AG04450 (cell line): ENCODE measurements at regions not wholly inside any gene's neighbourhood (a gene's known extent, or its start where the extent isn't known, plus 50 kb on each side); places are given as distances from the start of the nearest gene placed in this dataset.

Experiments used
- CTCF ChIA-PET: fragments of 300-600, 350-600 bp; formaldehyde crosslinking; extraction: SDS; loops from one replicate; lab custom pipeline; 2022; ENCODE audit warnings: antibody characterized with exemption, inconsistent platforms; lab: Charles Lee
- POLR2A ChIA-PET: fragments of 350-600 bp; formaldehyde crosslinking; extraction: SDS; loops from one replicate; lab custom pipeline; 2021; ENCODE audit warnings: antibody characterized with exemption, inconsistent platforms; lab: Yijun Ruan, JAX
- DNase-seq: peaks from one replicate; pipeline ENCODE4 v3.0.0-alpha.2; 2011; ENCODE audit warnings: low read depth, low spot score
- H3K27ac ChIP-seq: one replicate; pipeline ENCODE4 v1.5.1; 2012; ENCODE audit warnings: low read depth, low read length, control low read depth
- H3K27me3 ChIP-seq: one replicate; pipeline ENCODE4 v1.6.0; 2012; ENCODE audit warnings: low read length; ENCODE audit not compliant: control insufficient read depth, insufficient read depth
- H3K4me3 ChIP-seq: 2 replicates; pipeline ENCODE4 v1.5.1; 2011; ENCODE audit warnings: mild to moderate bottlenecking, low read depth, low read length, control low read depth
- H3K9me3 ChIP-seq: 2 replicates; pipeline ENCODE4 v1.5.1; 2012; ENCODE audit warnings: low read length; ENCODE audit not compliant: control insufficient read depth, insufficient read depth
- TF ChIP-seq, protein P1 (sequence below): IDR thresholded peaks from 2 replicates; pipeline ENCODE4 v1.5.1; 2011; ENCODE audit warnings: low read depth, low read length, control low read depth, inconsistent platforms

DNA sequence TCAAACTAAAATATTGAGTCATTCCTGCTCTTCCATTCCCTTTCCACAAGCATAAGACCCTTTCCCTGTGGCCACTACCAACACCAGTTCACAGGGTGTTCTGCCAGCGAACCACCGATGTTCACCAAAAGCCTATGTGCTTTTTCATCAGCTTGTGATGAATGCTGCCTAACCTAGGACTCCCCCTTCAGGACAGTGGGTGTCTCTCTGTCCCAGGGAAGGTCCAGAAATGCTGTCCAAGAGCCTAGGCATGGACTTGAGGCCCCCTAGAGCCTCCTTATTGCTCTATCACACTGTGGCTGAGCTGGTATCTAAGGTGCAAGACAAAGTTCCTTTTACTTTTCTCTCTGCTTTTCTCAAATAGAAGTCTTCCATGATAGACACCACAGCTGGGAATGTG, 1015.6 kb downstream of the PCDH19 start:
- H3K4me3 ChIP-seq: no peak overlapping the region
- TF ChIP-seq, protein P1, sequence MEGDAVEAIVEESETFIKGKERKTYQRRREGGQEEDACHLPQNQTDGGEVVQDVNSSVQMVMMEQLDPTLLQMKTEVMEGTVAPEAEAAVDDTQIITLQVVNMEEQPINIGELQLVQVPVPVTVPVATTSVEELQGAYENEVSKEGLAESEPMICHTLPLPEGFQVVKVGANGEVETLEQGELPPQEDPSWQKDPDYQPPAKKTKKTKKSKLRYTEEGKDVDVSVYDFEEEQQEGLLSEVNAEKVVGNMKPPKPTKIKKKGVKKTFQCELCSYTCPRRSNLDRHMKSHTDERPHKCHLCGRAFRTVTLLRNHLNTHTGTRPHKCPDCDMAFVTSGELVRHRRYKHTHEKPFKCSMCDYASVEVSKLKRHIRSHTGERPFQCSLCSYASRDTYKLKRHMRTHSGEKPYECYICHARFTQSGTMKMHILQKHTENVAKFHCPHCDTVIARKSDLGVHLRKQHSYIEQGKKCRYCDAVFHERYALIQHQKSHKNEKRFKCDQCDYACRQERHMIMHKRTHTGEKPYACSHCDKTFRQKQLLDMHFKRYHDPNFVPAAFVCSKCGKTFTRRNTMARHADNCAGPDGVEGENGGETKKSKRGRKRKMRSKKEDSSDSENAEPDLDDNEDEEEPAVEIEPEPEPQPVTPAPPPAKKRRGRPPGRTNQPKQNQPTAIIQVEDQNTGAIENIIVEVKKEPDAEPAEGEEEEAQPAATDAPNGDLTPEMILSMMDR: no peak
- H3K27ac ChIP-seq: no peak overlapping the region
- H3K27me3 ChIP-seq: no peaks in the 10 kb centered on the region
- DNase-seq: no peak
- ChIA-PET POLR2A (no interaction called here), CTCF (no interaction called here)
- H3K9me3 ChIP-seq: peaks cover 3% of the 10 kb centered on the region; the same call in 1 of the 2 replicates

DNA sequence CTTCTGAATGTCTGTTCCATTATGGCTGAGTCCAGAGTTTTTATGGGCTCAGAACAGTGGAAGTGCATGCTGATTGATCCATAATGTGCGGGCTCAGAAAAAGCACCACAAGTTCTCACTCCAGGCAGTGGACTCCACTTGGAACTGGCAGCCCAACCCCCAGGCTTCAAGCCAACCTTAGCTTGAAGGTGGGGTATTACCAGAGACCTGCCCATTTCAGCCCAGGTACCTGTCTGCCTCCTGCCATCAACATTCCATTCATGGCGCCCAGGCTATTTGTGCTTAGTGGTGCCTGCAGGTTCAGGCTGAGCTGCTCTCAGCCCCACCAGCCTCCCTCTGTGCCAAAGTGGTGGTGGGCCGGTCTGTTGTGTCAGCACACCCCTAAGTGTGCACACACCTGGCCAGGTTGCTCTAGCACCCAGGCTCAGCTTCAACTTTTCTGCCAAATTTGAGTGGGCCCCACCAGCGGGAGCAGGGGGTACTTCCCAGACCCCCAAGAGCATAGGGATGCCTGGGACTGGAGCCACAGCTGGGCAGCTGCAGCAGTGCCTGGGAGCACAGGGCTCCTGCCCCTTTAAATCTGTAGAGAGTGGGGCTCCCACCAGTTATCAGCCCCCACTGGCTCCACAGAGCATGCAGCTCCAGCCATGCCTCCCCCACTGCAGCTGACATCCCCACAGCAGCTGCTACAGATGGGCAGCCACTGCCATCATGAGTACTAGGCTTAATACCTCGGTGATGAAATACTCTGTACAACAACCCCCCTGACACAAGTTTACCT, 1025.3 kb downstream of the PCDH19 start:
- DNase-seq: no peak
- TF ChIP-seq, protein P1: no peak
- H3K4me3 ChIP-seq: no peak overlapping the region
- peaks cover 11% of the 10 kb centered on the region; the same call in 1 of the 2 replicates for H3K9me3 ChIP-seq
- H3K27me3 ChIP-seq: no peaks in the 10 kb centered on the region
- CTCF ChIA-PET: no interaction called here
- POLR2A ChIA-PET: no interaction called here
- no peak overlapping the region for H3K27ac ChIP-seq

DNA sequence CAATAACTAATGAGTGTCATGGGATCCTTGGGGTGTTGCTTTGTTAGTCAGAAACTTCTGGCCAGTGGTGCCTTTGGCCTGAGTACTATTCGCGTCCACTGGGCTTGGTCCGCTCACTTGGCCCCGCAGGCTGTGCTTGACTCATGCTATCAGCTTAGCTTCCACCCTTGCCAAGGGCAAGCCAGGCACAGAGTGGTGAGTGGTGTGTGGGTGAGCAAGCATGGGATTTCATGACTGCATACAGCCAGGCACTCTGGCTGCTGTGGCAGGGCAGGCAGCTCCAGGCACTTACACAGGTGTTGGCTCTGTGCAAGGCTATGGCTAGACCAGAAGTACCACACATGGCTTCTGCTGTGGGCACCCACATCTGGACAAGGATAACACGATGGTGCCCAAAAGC, 1026.3 kb downstream of the PCDH19 start:
- POLR2A ChIA-PET: no interaction called here
- DNase-seq: no peak
- TF ChIP-seq, protein P1: no peak
- no peak overlapping the region for H3K27ac ChIP-seq
- H3K4me3 ChIP-seq: no peak overlapping the region
- H3K9me3 ChIP-seq: peaks cover 11% of the 10 kb centered on the region; the same call in 1 of the 2 replicates
- CTCF ChIA-PET: no interaction called here
- no peaks in the 10 kb centered on the region for H3K27me3 ChIP-seq

DNA sequence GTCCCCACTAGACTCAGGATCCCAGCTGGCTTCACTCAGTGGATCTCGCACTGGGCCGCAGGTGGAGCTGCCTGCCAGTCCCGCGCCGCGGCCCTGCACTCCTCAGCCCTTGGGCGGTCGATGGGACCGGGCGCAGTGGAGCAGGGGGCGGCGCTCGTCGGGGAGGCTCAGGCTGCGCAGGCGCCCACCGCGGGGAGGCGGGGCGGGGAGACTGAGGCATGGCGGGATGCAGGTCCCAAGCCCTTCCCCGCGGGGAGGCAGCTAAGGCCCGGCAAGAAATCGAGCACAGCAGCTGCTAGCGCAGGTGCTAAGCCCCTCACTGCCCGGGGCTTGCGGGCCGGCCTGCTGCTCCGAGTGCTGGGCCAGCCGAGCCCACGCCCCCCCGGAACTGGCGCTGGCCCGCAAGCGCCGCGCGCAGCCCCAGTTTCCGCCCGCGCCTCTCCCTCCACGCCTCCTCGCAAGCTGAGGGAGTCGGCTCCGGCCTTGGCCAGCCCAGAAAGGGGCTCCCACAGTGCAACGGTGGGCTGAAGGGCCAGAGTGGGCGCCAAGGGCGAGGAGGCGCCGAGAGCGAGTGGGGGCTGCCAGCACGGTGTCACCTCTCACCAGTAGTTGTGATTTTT, 1038.0 kb downstream of the PCDH19 start:
- Histone ChIP-seq H3K27me3 (no peaks in the 10 kb centered on the region), H3K4me3 (no peak overlapping the region), H3K9me3 (peaks cover 2% of the 10 kb centered on the region; the same call in 1 of the 2 replicates), H3K27ac (no peak overlapping the region)
- TF ChIP-seq, protein P1: no peak
- ChIA-PET POLR2A (no interaction called here), CTCF (no interaction called here)
- no peak for DNase-seq

DNA sequence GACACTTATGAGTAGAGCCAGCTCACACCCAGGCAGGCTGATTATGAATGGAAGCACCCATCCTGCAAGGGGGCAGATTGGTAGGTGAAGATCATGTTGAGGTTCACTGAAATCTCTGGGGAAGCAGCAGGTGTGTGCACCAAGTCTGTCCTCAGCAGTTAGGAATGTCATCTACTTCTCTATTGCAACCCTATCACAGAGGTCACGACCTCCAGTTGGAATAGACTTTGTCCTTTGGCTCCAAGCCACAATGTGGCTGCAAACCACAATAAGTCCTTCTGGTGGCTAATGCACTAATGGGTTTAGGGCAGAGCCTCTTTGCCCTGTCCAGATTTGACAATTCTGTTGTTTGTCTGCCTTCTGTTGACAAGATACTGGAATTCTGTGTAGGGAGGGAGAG, 1056.7 kb downstream of the PCDH19 start:
- Histone ChIP-seq H3K27me3 (no peaks in the 10 kb centered on the region), H3K9me3 (peaks cover 8% of the 10 kb centered on the region; the same call in 1 of the 2 replicates), H3K4me3 (no peak overlapping the region), H3K27ac (no peak overlapping the region)
- CTCF ChIA-PET: no interaction called here
- POLR2A ChIA-PET: no interaction called here
- TF ChIP-seq, protein P1: no peak
- no peak for DNase-seq
